Right renal pelvis (tissue), 4 donors: ENCODE measurements at regions not wholly inside any gene's neighbourhood (a gene's known extent, or its start where the extent isn't known, plus 50 kb on each side); places are given as distances from the start of the nearest gene placed in this dataset.

ENCODE experiments used
- DNase-seq, 4 donors: peaks; one replicate each; pipeline ENCODE4 v3.0.0-alpha.2; 2013; ENCODE audit warnings: low read depth in 4 of 4, low spot score in 3 of 4, missing footprints in 1 of 4

- no peak for DNase-seq
These were observed 223.5 kb upstream of the PROK2 start for GRCh38 chr3:72008226-72008996.

GRCh38 chr3:72006631-72007556 lies 221.9 kb upstream of the PROK2 start:
- DNase-seq, result no peak

GRCh38 chr3:72004749-72005292 lies 219.9 kb upstream of the PROK2 start:
- no peak for DNase-seq

GRCh38 chr3:72003936-72004335 lies 219.0 kb upstream of the PROK2 start:
- DNase-seq, result no peak

GRCh38 chr3:72001758-72002157 lies 216.8 kb upstream of the PROK2 start:
- DNase-seq, result no peak

- no peak for DNase-seq
These were observed 214.2 kb upstream of the PROK2 start for GRCh38 chr3:71998995-71999673.

- no peak for DNase-seq
These were observed 212.2 kb upstream of the PROK2 start for GRCh38 chr3:71997066-71997653.

GRCh38 chr3:71994906-71995305 lies 210.0 kb upstream of the PROK2 start:
- no peak for DNase-seq

- DNase-seq, result no peak
These were observed 209.3 kb upstream of the PROK2 start for GRCh38 chr3:71994203-71994602.

GRCh38 chr3:71991681-71992080 lies 206.7 kb upstream of the PROK2 start:
- DNase-seq, result no peak

- no peak for DNase-seq
These were observed 206.1 kb upstream of the PROK2 start for GRCh38 chr3:71991046-71991445.

- DNase-seq, result no peak
These were observed 205.6 kb upstream of the PROK2 start for GRCh38 chr3:71990545-71990944.

GRCh38 chr3:71989165-71989564 lies 204.2 kb upstream of the PROK2 start:
- DNase-seq, result no peak

GRCh38 chr3:71987828-71988227 lies 202.9 kb upstream of the PROK2 start:
- no peak for DNase-seq

- DNase-seq, result no peak
These were observed 202.3 kb upstream of the PROK2 start for GRCh38 chr3:71987089-71987735.

- no peak for DNase-seq
These were observed 201.7 kb upstream of the PROK2 start for GRCh38 chr3:71986606-71987005.

GRCh38 chr3:71984843-71985613 lies 200.1 kb upstream of the PROK2 start:
- no peak for DNase-seq

GRCh38 chr3:71983694-71984093 lies 198.7 kb upstream of the PROK2 start:
- no peak for DNase-seq
